Small intestine (tissue), 7 donors: ENCODE measurements at regions not wholly inside any gene's neighbourhood (a gene's known extent, or its start where the extent isn't known, plus 50 kb on each side); places are given as distances from the start of the nearest gene placed in this dataset.

Experiments
- DNase-seq, 2 donors: peaks; one replicate each; pipeline versions ENCODE4 v3.0.0 to v3.0.0-alpha.2; 2013
- FAIRE-seq: peaks from 2 replicates; lab custom pipeline; 2012; peaks lifted over from hg19 to GRCh38; lab: Jason Lieb, UNC
- H3K27ac ChIP-seq, 3 donors: one replicate each; pipeline ENCODE4 v1.5.1; 2013; ENCODE audit warnings: low read length in 2 of 3, mild to moderate bottlenecking in 2 of 3, control low read depth in 1 of 3, inconsistent platforms in 1 of 3, low read depth in 1 of 3, moderate library complexity in 1 of 3
- H3K27me3 ChIP-seq, 3 donors: one replicate each; pipeline ENCODE4 v1.6.1; 2013; ENCODE audit warnings: low read length in 3 of 3, inconsistent platforms in 1 of 3; ENCODE audit not compliant: control insufficient read depth in 3 of 3, insufficient read depth in 3 of 3
- H3K36me3 ChIP-seq, 3 donors: one replicate each; pipeline ENCODE4 v1.6.1; 2013; ENCODE audit warnings: low read length in 3 of 3, inconsistent platforms in 1 of 3, low read depth in 1 of 3, mild to moderate bottlenecking in 1 of 3, moderate library complexity in 1 of 3; ENCODE audit not compliant: control insufficient read depth in 3 of 3, insufficient read depth in 2 of 3
- H3K4me1 ChIP-seq, 3 donors: one replicate each; pipeline ENCODE4 v1.6.1; 2013; ENCODE audit warnings: low read length in 2 of 3, inconsistent platforms in 1 of 3, low read depth in 1 of 3, mild to moderate bottlenecking in 1 of 3, moderate library complexity in 1 of 3; ENCODE audit not compliant: control insufficient read depth in 3 of 3, insufficient read depth in 2 of 3
- H3K4me3 ChIP-seq, 3 donors: one replicate each; pipeline ENCODE4 v1.5.1; 2013; ENCODE audit warnings: low read length in 3 of 3, control low read depth in 1 of 3, inconsistent platforms in 1 of 3, low read depth in 1 of 3, mild to moderate bottlenecking in 1 of 3, moderate library complexity in 1 of 3
- H3K9me3 ChIP-seq, 2 donors: one replicate each; pipeline ENCODE4 v1.6.1; 2013; ENCODE audit warnings: low read depth in 1 of 2, low read length in 1 of 2; ENCODE audit not compliant: control insufficient read depth in 2 of 2, insufficient read depth in 1 of 2
- WGBS, 3 donors: extraction: QIAGEN DNeasy Blood & Tissue Kit; methylation state at CpG; one replicate each; pipeline ENCODE4 v1.1.7; 2013; 5-methylcytosine and 5-hydroxymethylcytosine counted together
- donor health status: healthy with polysubstance abuse.
- donor health status: control.
- donor health status: control.
- donor health status: Bipolar disorder and iron deficiency.
- donor health status: healthy.

GRCh38 chr18:8489761-8490160 is 119.5 kb upstream of the RAB12 start:
- H3K4me1 ChIP-seq, result no peaks in the 10 kb centered on the region
- H3K4me3 ChIP-seq, result no peak overlapping the region
- 86 to 91% (median 87%) methylated on average over 5 of the region's 5 CpGs for WGBS, 3 donors
- no peak for FAIRE-seq
- no peak for DNase-seq
- H3K36me3 ChIP-seq, result no peaks in the 10 kb centered on the region
- H3K27me3 ChIP-seq, result peaks cover 0 to 2% (median 0%) of the 10 kb centered on the region in 3 donors
- H3K27ac ChIP-seq, result no peak overlapping the region
- H3K9me3 ChIP-seq, result no peaks in the 10 kb centered on the region

- Histone ChIP-seq H3K4me3 (no peak overlapping the region), H3K36me3 (no peaks in the 10 kb centered on the region), H3K27ac (no peak overlapping the region), H3K9me3 (no peaks in the 10 kb centered on the region), H3K4me1 (no peaks in the 10 kb centered on the region), H3K27me3 (peaks cover 0 to 2% (median 0%) of the 10 kb centered on the region in 3 donors)
- no peak for DNase-seq
- FAIRE-seq, result no peak
- 63 to 82% (median 69%) methylated on average over 4 of the region's 4 CpGs for WGBS, 3 donors
These were observed 117.7 kb upstream of the RAB12 start for GRCh38 chr18:8491516-8491915.

- FAIRE-seq (no peak), DNase-seq (no peak)
- Histone ChIP-seq H3K9me3 (no peaks in the 10 kb centered on the region), H3K4me1 (no peaks in the 10 kb centered on the region), H3K4me3 (no peak overlapping the region), H3K27ac (no peak overlapping the region), H3K27me3 (peaks cover 0 to 2% (median 0%) of the 10 kb centered on the region in 3 donors), H3K36me3 (no peaks in the 10 kb centered on the region)
- WGBS, 3 donors, result 61 to 84% (median 74%) methylated on average over 4 of the region's 4 CpGs
These were observed 116.1 kb upstream of the RAB12 start for GRCh38 chr18:8493141-8493540.

- no peak overlapping the region for H3K4me3 ChIP-seq
- 56 to 68% (median 63%) methylated on average over 9 of the region's 9 CpGs for WGBS, 3 donors
- no peaks in the 10 kb centered on the region for H3K36me3 ChIP-seq
These were observed 113.1 kb upstream of the RAB12 start for GRCh38 chr18:8496186-8496585.

GRCh38 chr18:8498905-8499304 is 110.3 kb upstream of the RAB12 start:
- Histone ChIP-seq H3K4me1 (no peaks in the 10 kb centered on the region), H3K36me3 (no peaks in the 10 kb centered on the region), H3K27me3 (no peaks in the 10 kb centered on the region), H3K9me3 (peaks cover 0 to 5% of the 10 kb centered on the region in 2 donors), H3K4me3 (no peak overlapping the region), H3K27ac (no peak overlapping the region)
- no peak for DNase-seq
- WGBS, 3 donors, result 81 to 91% (median 89%) methylated on average over 4 of the region's 4 CpGs
- no peak for FAIRE-seq

More at GRCh38 chr18:8496186-8496585, 113.1 kb upstream of the RAB12 start:
- Histone ChIP-seq H3K27me3 (peaks cover 0 to 2% (median 0%) of the 10 kb centered on the region in 3 donors), H3K27ac (no peak overlapping the region), H3K9me3 (peaks cover 0 to 5% of the 10 kb centered on the region in 2 donors), H3K4me1 (no peaks in the 10 kb centered on the region)
- FAIRE-seq (no peak), DNase-seq (no peak)

DNA sequence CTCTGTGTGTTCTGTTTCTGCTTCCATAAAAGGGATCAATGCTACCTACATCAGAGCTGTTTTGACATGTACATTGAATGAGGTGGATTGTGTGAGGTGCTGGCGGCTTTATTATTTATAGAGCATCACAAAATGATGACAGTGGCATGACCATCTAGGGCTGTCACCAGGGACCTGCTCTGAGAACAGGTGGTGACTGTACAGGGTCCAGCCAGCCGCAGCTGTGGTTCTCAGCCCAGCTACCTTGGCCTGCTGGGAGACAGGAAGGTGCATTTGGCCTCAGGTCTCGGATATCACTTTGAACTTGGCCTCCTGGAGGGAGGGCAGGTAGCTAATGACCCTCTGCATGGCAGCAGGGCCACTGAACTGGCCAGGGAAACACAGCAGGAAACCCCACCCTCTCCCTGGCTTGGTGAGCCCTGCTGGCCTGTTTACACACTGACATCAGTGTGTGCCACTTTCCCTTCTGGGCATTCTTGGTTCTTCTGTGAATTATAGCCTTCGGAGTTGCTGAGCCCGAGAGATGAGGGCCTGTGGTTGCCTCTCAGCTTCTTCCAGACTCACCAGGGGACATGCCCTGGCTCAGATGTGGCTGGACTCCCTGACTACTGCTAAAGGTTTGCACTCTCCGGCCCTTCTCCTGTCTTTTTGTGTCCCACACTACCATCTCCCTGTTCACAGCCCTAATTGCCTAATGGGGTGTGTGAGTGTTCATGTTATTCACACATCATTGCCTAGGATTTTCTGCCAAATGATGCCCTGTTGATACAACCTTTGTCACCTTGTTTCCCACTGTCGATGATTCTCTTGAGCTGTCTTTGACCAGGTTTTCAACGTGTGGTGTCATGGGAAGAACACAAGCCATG is 109.2 kb upstream of the RAB12 start:
- no peak overlapping the region for H3K27ac ChIP-seq
- no peaks in the 10 kb centered on the region for H3K4me1 ChIP-seq
- 60 to 80% (median 68%) methylated on average over 8 of the region's 8 CpGs for WGBS, 3 donors
- peaks cover 0 to 5% of the 10 kb centered on the region in 2 donors for H3K9me3 ChIP-seq
- no peaks in the 10 kb centered on the region for H3K27me3 ChIP-seq
- FAIRE-seq (no peak), DNase-seq (no peak)
- no peaks in the 10 kb centered on the region for H3K36me3 ChIP-seq
- no peak overlapping the region for H3K4me3 ChIP-seq

DNA sequence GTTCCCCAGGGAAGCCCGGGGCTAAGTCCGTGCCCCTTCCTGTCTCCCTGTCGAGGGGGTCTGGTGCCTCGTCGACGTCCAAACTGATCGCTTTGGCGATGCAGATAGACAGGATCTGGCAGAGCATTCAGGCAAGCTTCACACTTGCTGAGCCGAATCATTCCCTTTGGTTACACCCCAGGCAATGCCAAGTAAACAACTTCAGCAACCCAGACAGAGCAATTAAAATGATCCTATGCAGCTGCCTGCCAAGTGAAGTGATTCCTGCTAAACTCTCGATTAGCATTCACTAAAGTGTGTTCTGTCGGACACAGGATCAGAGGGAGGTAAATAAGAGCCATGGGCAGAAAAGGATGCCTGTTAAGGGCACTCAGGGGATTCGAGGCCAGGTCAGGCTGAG is 108.2 kb upstream of the RAB12 start:
- Histone ChIP-seq H3K9me3 (peaks cover 0 to 5% of the 10 kb centered on the region in 2 donors), H3K27ac (no peak overlapping the region), H3K36me3 (no peaks in the 10 kb centered on the region), H3K4me1 (no peaks in the 10 kb centered on the region), H3K27me3 (no peaks in the 10 kb centered on the region), H3K4me3 (no peak overlapping the region)
- 46 to 65% (median 56%) methylated on average over 12 of the region's 12 CpGs for WGBS, 3 donors
- DNase-seq (no peak), FAIRE-seq (no peak)

GRCh38 chr18:8503248-8503647 is 106.0 kb upstream of the RAB12 start:
- peaks cover 0 to 5% of the 10 kb centered on the region in 2 donors for H3K9me3 ChIP-seq
- DNase-seq (no peak), FAIRE-seq (no peak)
- no peaks in the 10 kb centered on the region for H3K4me1 ChIP-seq
- H3K4me3 ChIP-seq, result no peak overlapping the region
- 54 to 72% (median 71%) methylated on average over 1 of the region's 1 CpG for WGBS, 3 donors
- H3K36me3 ChIP-seq, result no peaks in the 10 kb centered on the region
- no peaks in the 10 kb centered on the region for H3K27me3 ChIP-seq
- H3K27ac ChIP-seq, result no peak overlapping the region
